K562 (cell line): ENCODE measurements at regions not wholly inside any gene's neighbourhood (a gene's known extent, or its start where the extent isn't known, plus 50 kb on each side); places are given as distances from the start of the nearest gene placed in this dataset.
"Not testable (repeated sequence)": the region's sequence is repeated elsewhere in the genome, so short reads cannot be mapped to it uniquely, and the experiment has no call there.

ENCODE experiments used
- ATAC-seq: fragments of 200-7000 bp; cut with Tn5 transposase; 3 replicates; pipeline ENCODE4 v1.9.1; 2020; ENCODE audit warnings: moderate library complexity
- BruUV-seq: library from RNA; stranded (reverse); fragments of 400-500 nt; replicated peaks from 2 replicates; lab custom pipeline; 2021; lab: Mats Ljungman, UMichigan
- CTCF ChIA-PET: fragments of 300-600 bp; formaldehyde crosslinking; extraction: SDS; loops from one replicate; lab custom pipeline; 2021; ENCODE audit warnings: low intra/inter-chr PET ratio; lab: Yijun Ruan, JAX
- POLR2A ChIA-PET: fragments of 300-600, 350-650 bp; sonication (Branson Sonifier 250); formaldehyde crosslinking; extraction: SDS; loops from one replicate; lab custom pipeline; 2021; ENCODE audit warnings: antibody characterized with exemption, inconsistent platforms; lab: Yijun Ruan, JAX
- DNase-seq, 4 experiments: peaks; one replicate each; pipeline versions ENCODE4 v3.0.0 to v3.0.0-alpha.2; 2011 to 2018; ENCODE audit warnings: low spot score in 3 of 4, mixed read lengths in 3 of 4; ENCODE audit errors: extremely low read depth in 1 of 4
- FAIRE-seq: peaks from 2 replicates; lab custom pipeline; 2011; peaks lifted over from hg19 to GRCh38; lab: Jason Lieb, UNC
- H2AFZ ChIP-seq: 2 replicates; pipeline ENCODE4 v1.6.0; 2011; ENCODE audit warnings: low read depth, low read length, control low read depth, inconsistent platforms
- H3K27ac ChIP-seq: fragments of 200-600 bp; 3 replicates; pipeline ENCODE4 v1.8.0; 2011; ENCODE audit warnings: low read depth, mild to moderate bottlenecking, control low read depth, inconsistent platforms, low read length, moderate library complexity, mixed read lengths; ENCODE audit errors: extremely low read depth
- H3K27me3 ChIP-seq, 2 experiments: fragments of 300-600 bp in 1 of 2; 2 replicates in 1 of 2; 3 replicates in 1 of 2; pipeline versions ENCODE4 v1.6.0 to v1.8.0; 2011; ENCODE audit warnings: inconsistent platforms in 2 of 2, low read length in 2 of 2, mild to moderate bottlenecking in 1 of 2, mixed read lengths in 1 of 2, moderate library complexity in 1 of 2; ENCODE audit not compliant: control insufficient read depth in 2 of 2, insufficient read depth in 2 of 2
- H3K36me3 ChIP-seq: fragments of 300-600 bp; 3 replicates; pipeline ENCODE4 v1.8.0; 2011; ENCODE audit warnings: mild to moderate bottlenecking, low read length, inconsistent platforms; ENCODE audit not compliant: control insufficient read depth, insufficient read depth
- H3K4me1 ChIP-seq, 2 experiments: fragments of 200-600 bp in 1 of 2; replicated peaks in 1 of 2; 2 replicates in 1 of 2; 3 replicates in 1 of 2; pipeline versions ENCODE4 v1.5.1 to v1.8.0; 2011; ENCODE audit warnings: inconsistent platforms in 2 of 2, low read length in 2 of 2, mild to moderate bottlenecking in 1 of 2, mixed read lengths in 1 of 2, moderate library complexity in 1 of 2; ENCODE audit not compliant: control insufficient read depth in 2 of 2, insufficient read depth in 2 of 2
- H3K4me2 ChIP-seq: 2 replicates; pipeline ENCODE4 v1.6.1; 2011; ENCODE audit warnings: low read length, control low read depth, inconsistent platforms, mixed read lengths; ENCODE audit not compliant: insufficient read depth
- H3K4me3 ChIP-seq: fragments of 200-600 bp; sonication (generic), shearing (Covaris generic); 2 replicates; pipeline ENCODE4 v1.5.1; 2016; ENCODE audit warnings: control low read depth, inconsistent platforms
- H3K79me2 ChIP-seq: fragments of 200-600 bp; 3 replicates; pipeline ENCODE4 v1.8.0; 2011; ENCODE audit warnings: low read length, inconsistent platforms; ENCODE audit not compliant: control insufficient read depth, insufficient read depth
- H3K9ac ChIP-seq, 2 experiments: 2 replicates each; pipeline versions ENCODE4 v1.6.0 to v1.6.1; 2011; ENCODE audit warnings: low read depth in 2 of 2, low read length in 2 of 2, control low read depth in 1 of 2, inconsistent platforms in 1 of 2, mild to moderate bottlenecking in 1 of 2, mixed read lengths in 1 of 2; ENCODE audit not compliant: insufficient read depth in 1 of 2
- H3K9me1 ChIP-seq: one replicate; pipeline ENCODE4 v1.6.0; 2011; ENCODE audit warnings: inconsistent platforms, mild to moderate bottlenecking, low read length, moderate library complexity; ENCODE audit not compliant: control insufficient read depth, insufficient read depth
- H3K9me3 ChIP-seq: replicated peaks from 2 replicates; pipeline ENCODE4 v1.5.1; 2011; ENCODE audit warnings: low read depth, low read length, inconsistent platforms; ENCODE audit not compliant: control insufficient read depth, insufficient read depth
- H4K20me1 ChIP-seq: replicated peaks from 2 replicates; pipeline ENCODE4 v1.6.1; 2011; ENCODE audit warnings: low read length, inconsistent platforms, mixed read lengths; ENCODE audit not compliant: control insufficient read depth, insufficient read depth
- CREBBP ChIP-seq: IDR thresholded peaks from one replicate; pipeline ENCODE4 v1.6.1; 2012; ENCODE audit warnings: low read depth, mild to moderate bottlenecking, control low read depth, inconsistent platforms, low read length
- NFE2 ChIP-seq: IDR thresholded peaks from 2 replicates; pipeline ENCODE4 v1.6.1; 2014; ENCODE audit warnings: antibody characterized with exemption, low read depth
- ZBTB17 ChIP-seq: fragments of 450-650 bp; formaldehyde crosslinking; IDR thresholded peaks from 2 replicates; pipeline ENCODE4 v1.4.0; 2020; ENCODE audit warnings: mild to moderate bottlenecking
- WGBS: fragments of 100-300 bp; shearing (Covaris generic); methylation state at CpG from one replicate; pipeline ENCODE4 v1.1.6; 2016; ENCODE audit warnings: low coverage, mixed read lengths; ENCODE audit not compliant: insufficient coverage; ENCODE audit errors: missing lambda C conversion rate; 5-methylcytosine and 5-hydroxymethylcytosine counted together
- in situ Hi-C: fragments of 300-500 bp; cut with MboI; formaldehyde crosslinking; loops from 4 replicates; pipeline ENCODE4 v1.15.0; 2018; ENCODE audit warnings: inconsistent platforms, mixed read lengths
- intact Hi-C: fragments of 100-400 bp; cut with micrococcal nuclease; formaldehyde crosslinking; loops from 2 replicates; pipeline ENCODE4 v1.14.2; 2022

DNA sequence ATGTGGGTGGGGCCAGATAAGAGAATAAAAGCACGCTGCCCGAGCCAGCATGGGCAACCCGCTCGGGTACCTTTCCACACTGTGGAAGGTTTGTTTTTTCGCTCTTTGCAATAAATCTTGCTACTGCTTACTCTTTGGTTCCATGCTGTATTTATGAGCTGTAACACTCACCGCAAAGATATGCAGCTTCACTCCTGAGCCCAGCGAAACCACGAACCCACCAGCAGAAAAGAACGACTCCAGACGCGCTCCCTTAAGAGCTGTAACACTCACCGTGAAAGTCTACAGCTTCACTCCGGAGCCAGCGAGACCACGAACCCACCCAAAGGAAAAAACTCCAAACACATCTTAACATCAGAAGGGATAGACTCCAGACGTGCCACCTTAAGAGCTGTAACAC is 76.7 kb downstream of the TFAP2A start:
- FAIRE-seq (no peak), DNase-seq (no peak), ATAC-seq (no peak)
- Histone ChIP-seq H3K9me3 (no peaks in the 10 kb centered on the region), H3K79me2 (no peaks in the 10 kb centered on the region), H2AFZ (no peak overlapping the region), H3K27ac (no peak overlapping the region), H3K4me3 (no peak overlapping the region), H3K4me1 (no peaks in the 10 kb centered on the region), H3K9me1 (no peaks in the 10 kb centered on the region), H3K4me2 (no peak overlapping the region), H4K20me1 (no peaks in the 10 kb centered on the region), H3K27me3 (no peaks in the 10 kb centered on the region), H3K36me3 (no peaks in the 10 kb centered on the region), H3K9ac (no peak overlapping the region)
- in situ Hi-C loops (no loop called here), intact Hi-C loops (no loop called here)
- no peak for TF ChIP-seq ZBTB17 (CRISPR knock-in tag)
- no peak for TF ChIP-seq CREBBP
- no peak for TF ChIP-seq NFE2
- CTCF ChIA-PET = no interaction called here
- WGBS = 55% methylated on average over 16 of the region's 16 CpGs
- POLR2A ChIA-PET = no interaction called here
- no TSS peak for BruUV-seq

DNA sequence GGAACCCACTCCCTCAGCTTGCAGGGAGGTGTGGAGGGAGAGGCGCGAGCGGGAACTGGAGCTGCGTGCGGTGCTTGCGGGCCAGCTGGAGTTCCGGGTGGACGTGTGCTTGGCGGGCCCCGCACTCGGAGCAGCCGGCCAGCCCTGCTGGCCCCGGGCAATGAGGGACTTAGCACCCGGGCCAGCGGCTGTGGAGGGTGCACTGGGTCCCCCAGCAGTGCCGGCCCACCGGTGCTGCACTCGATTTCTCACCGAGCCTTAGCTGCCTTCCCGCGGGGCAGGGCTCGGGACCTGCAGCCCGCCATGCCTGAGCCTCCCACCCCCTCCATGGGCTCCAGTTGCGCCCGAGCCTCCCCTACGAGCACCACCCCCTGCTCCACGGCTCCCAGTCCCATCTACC is 77.5 kb downstream of the TFAP2A start:
- not testable (repeated sequence) for ATAC-seq

More for the DNA sequence above, 77.5 kb downstream of the TFAP2A start:
- H3K79me2 ChIP-seq, H3K36me3 ChIP-seq, H3K9ac ChIP-seq, H3K4me1 ChIP-seq, DNase-seq, H3K9me1 ChIP-seq, intact Hi-C loops, FAIRE-seq, H2AFZ ChIP-seq, H3K4me2 ChIP-seq, H3K9me3 ChIP-seq, H3K4me3 ChIP-seq, BruUV-seq, POLR2A ChIA-PET, H4K20me1 ChIP-seq, H3K27ac ChIP-seq, CTCF ChIA-PET, H3K27me3 ChIP-seq, in situ Hi-C loops: not testable (repeated sequence)
- WGBS = 74% methylated on average over 10 of the region's 27 CpGs
